Endodermal cell (in vitro differentiated cells): ENCODE measurements at regions not wholly inside any gene's neighbourhood (a gene's known extent, or its start where the extent isn't known, plus 50 kb on each side); places are given as distances from the start of the nearest gene placed in this dataset.
"Not testable (repeated sequence)": the region's sequence is repeated elsewhere in the genome, so short reads cannot be mapped to it uniquely, and the experiment has no call there.

Source experiments
- DNase-seq: peaks from one replicate; pipeline ENCODE4 v3.0.0-alpha.2; 2017
- H3K27ac ChIP-seq: 2 replicates; pipeline ENCODE4 v1.5.1; 2013; ENCODE audit warnings: mild to moderate bottlenecking, low read depth, low read length, moderate library complexity
- H3K27me3 ChIP-seq: 2 replicates; pipeline ENCODE4 v1.6.1; 2013; ENCODE audit warnings: mild to moderate bottlenecking, low read length, moderate library complexity; ENCODE audit not compliant: insufficient read depth, control insufficient read depth, poor library complexity, severe bottlenecking
- H3K36me3 ChIP-seq: 2 replicates; pipeline ENCODE4 v1.7.0; 2013; ENCODE audit warnings: mild to moderate bottlenecking, low read length, moderate library complexity; ENCODE audit not compliant: control insufficient read depth, insufficient read depth
- H3K4me1 ChIP-seq: one replicate; pipeline ENCODE4 v1.7.0; 2013; ENCODE audit warnings: low read length; ENCODE audit not compliant: control insufficient read depth, insufficient read depth
- H3K4me3 ChIP-seq: 2 replicates; pipeline ENCODE4 v1.5.1; 2013; ENCODE audit warnings: mild to moderate bottlenecking, low read length, moderate library complexity
- H3K9ac ChIP-seq: 2 replicates; pipeline ENCODE4 v1.6.1; 2013; ENCODE audit warnings: mild to moderate bottlenecking, low read length, moderate library complexity; ENCODE audit not compliant: poor library complexity, severe bottlenecking; ENCODE audit errors: extremely low read depth
- H3K9me3 ChIP-seq: 2 replicates; pipeline ENCODE4 v1.6.1; 2013; ENCODE audit warnings: mild to moderate bottlenecking, low read length, moderate library complexity; ENCODE audit not compliant: control insufficient read depth
- H3K27ac Mint-ChIP-seq: 2 replicates; pipeline ENCODE4 v1.8.0; 2020; ENCODE audit warnings: mixed read lengths
- H3K27me3 Mint-ChIP-seq: 2 replicates; pipeline ENCODE4 v1.8.0; 2021; ENCODE audit warnings: mild to moderate bottlenecking, mixed read lengths; ENCODE audit not compliant: insufficient read depth
- H3K36me3 Mint-ChIP-seq: 2 replicates; pipeline ENCODE4 v1.8.0; 2020; ENCODE audit warnings: low read depth, mixed read lengths
- H3K4me1 Mint-ChIP-seq: 2 replicates; pipeline ENCODE4 v1.8.0; 2020; ENCODE audit warnings: mixed read lengths
- H3K4me3 Mint-ChIP-seq: 2 replicates; pipeline ENCODE4 v1.8.0; 2020; ENCODE audit warnings: mild to moderate bottlenecking, moderate library complexity, mixed read lengths
- H3K9me3 Mint-ChIP-seq: 2 replicates; pipeline ENCODE4 v1.8.0; 2020; ENCODE audit warnings: mild to moderate bottlenecking, mixed read lengths
- CTCF ChIP-seq: fragments of 200-600 bp; sonication (generic); conservative IDR thresholded peaks from 2 replicates; pipeline ENCODE4 v1.5.0; 2021; ENCODE audit warnings: antibody characterized with exemption, mild to moderate bottlenecking
- WGBS, 2 experiments: methylation state at CpG; one replicate each; pipeline versions ENCODE4 v1.1.5 to v1.1.7; 2013; ENCODE audit warnings: missing lambda C conversion rate in 2 of 2, mixed read lengths in 1 of 2; ENCODE audit not compliant: insufficient coverage in 1 of 2, insufficient read length in 1 of 2; 5-methylcytosine and 5-hydroxymethylcytosine counted together

GRCh38 chr22:23450434-23450795, 129.7 kb downstream of the IGLL1 start:
- H3K27ac Mint-ChIP-seq, result no peak overlapping the region
- peaks cover 2% of the 10 kb centered on the region for H3K4me1 Mint-ChIP-seq

DNA sequence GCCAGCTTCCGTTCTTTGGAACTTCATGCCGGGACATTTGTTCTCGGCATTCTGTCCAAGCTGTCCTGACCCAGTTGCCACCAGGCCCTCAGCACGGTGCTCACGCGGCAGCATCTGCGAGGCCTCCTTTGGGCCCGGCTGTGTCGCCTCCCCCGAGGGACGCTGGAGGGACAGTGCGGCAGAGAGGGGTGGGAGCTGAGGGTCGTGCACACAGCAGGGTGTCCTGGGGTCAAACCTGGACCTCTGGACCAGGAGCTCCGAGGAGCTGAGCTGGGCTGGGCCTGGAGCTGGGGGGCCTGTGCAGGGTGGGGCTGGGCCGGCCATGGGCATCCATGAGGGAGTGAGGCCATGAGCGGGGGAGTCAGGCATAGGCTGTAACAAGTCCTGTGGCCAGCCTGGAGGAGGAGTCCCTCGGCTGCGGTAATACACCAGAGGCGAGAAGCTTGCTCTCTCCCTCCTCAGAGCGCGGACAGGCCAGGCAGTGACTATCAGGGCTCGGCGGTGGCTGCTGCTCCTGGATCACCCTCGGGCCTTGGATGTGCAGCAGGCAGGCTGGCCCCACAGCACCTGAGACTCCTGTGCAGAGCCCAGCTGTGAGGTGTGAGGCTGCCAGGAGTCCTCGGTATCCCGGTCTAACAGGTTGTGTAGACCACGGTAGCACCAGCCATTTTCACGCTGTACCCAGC, 130.2 kb downstream of the IGLL1 start:
- not testable (repeated sequence) for H3K9me3 ChIP-seq, DNase-seq, H3K4me1 ChIP-seq, H3K27ac ChIP-seq, H3K4me1 Mint-ChIP-seq, H3K27me3 Mint-ChIP-seq, H3K27ac Mint-ChIP-seq, H3K36me3 Mint-ChIP-seq, H3K27me3 ChIP-seq, H3K4me3 Mint-ChIP-seq, H3K4me3 ChIP-seq, H3K36me3 ChIP-seq, H3K9ac ChIP-seq
- WGBS, 2 experiments, result 91 to 94% methylated on average over 11 to 28 of the region's 28 CpGs
- H3K9me3 Mint-ChIP-seq, result peaks cover 16% of the 10 kb centered on the region

More at GRCh38 chr22:23450434-23450795, 129.7 kb downstream of the IGLL1 start:
- H3K27ac ChIP-seq, result no peak overlapping the region
- H3K4me3 Mint-ChIP-seq, result no peak overlapping the region
- H3K27me3 Mint-ChIP-seq, result peaks cover 7% of the 10 kb centered on the region
- H3K4me3 ChIP-seq, result no peak overlapping the region
- no peaks in the 10 kb centered on the region for H3K4me1 ChIP-seq
- WGBS, 2 experiments, result 93 to 99% methylated on average over 13 to 14 of the region's 14 CpGs
- H3K9me3 Mint-ChIP-seq, result peaks cover 12% of the 10 kb centered on the region
- no peak overlapping the region for H3K9ac ChIP-seq
- H3K9me3 ChIP-seq, result no peaks in the 10 kb centered on the region
- no peak for DNase-seq
- H3K36me3 Mint-ChIP-seq, result peaks cover 7% of the 10 kb centered on the region
- no peak for TF ChIP-seq CTCF
- H3K27me3 ChIP-seq, result no peaks in the 10 kb centered on the region
- no peaks in the 10 kb centered on the region for H3K36me3 ChIP-seq

DNA sequence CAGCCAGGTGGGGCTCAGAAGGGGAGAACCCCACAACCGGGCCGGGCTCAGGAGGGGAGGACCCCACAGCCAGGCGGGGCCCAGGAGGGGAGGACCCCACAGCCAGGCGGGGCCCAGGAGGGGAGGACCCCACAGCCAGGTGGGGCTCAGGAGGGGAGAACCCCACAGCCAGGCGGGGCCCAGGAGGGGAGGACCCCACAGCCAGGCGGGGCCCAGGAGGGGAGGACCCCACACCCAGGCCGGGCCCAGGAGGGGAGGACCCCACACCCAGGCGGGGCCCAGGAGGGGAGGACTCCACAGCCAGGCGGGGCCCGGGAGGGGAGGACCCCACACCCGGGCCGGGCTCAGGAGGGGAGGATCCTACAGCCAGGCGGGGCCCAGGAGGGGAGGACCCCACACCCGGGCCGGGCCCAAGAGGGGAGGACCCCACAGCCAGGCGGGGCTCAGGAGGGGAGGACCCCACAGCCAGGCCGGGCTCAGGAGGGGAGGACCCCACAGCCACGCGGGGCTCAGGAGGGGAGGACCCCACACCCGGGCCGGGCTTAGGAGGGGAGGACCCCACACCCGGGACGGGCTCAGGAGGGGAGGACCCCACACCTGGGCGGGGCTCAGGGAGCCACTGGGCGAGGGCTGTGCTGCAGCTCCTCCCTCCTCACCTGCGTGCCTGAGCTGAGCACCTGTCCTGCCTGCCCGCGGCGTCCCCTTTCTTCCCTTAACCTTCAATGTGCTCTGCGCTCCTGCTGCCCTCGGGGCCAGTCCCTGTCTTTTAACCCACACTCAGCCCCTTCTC, 131.4 kb downstream of the IGLL1 start:
- not testable (repeated sequence) for H3K4me3 ChIP-seq, H3K9me3 ChIP-seq, DNase-seq, H3K27me3 Mint-ChIP-seq, H3K9ac ChIP-seq, H3K27ac Mint-ChIP-seq, H3K4me3 Mint-ChIP-seq, H3K36me3 Mint-ChIP-seq, H3K4me1 ChIP-seq, H3K36me3 ChIP-seq, H3K4me1 Mint-ChIP-seq, H3K27ac ChIP-seq, H3K27me3 ChIP-seq
- WGBS, 2 experiments, result 87 to 90% methylated on average over 8 to 27 of the region's 31 CpGs
- peaks cover 20% of the 10 kb centered on the region for H3K9me3 Mint-ChIP-seq

- peaks cover 21% of the 10 kb centered on the region for H3K9me3 Mint-ChIP-seq
- no peak for TF ChIP-seq CTCF
- H3K27me3 Mint-ChIP-seq, result peaks cover 14% of the 10 kb centered on the region
- no peak for DNase-seq
- Histone ChIP-seq H3K9ac (no peak overlapping the region), H3K27ac (no peak overlapping the region), H3K4me1 (no peaks in the 10 kb centered on the region), H3K27me3 (no peaks in the 10 kb centered on the region), H3K4me3 (no peak overlapping the region), H3K9me3 (no peaks in the 10 kb centered on the region), H3K36me3 (no peaks in the 10 kb centered on the region)
- WGBS, 2 experiments, result 95 to 100% methylated on average over 24 to 30 of the region's 30 CpGs
- no peak overlapping the region for H3K4me3 Mint-ChIP-seq
- no peaks in the 10 kb centered on the region for H3K4me1 Mint-ChIP-seq
- H3K36me3 Mint-ChIP-seq, result peaks cover 9% of the 10 kb centered on the region
- H3K27ac Mint-ChIP-seq, result no peak overlapping the region
Measured at GRCh38 chr22:23446796-23447350, 133.2 kb downstream of the IGLL1 start.

GRCh38 chr22:23446194-23446593, 133.9 kb downstream of the IGLL1 start:
- H3K27ac Mint-ChIP-seq, H3K4me1 Mint-ChIP-seq, H3K4me1 ChIP-seq, H3K4me3 ChIP-seq, H3K36me3 ChIP-seq, H3K9me3 ChIP-seq, H3K27ac ChIP-seq, H3K9ac ChIP-seq, H3K36me3 Mint-ChIP-seq, H3K27me3 ChIP-seq, H3K4me3 Mint-ChIP-seq, DNase-seq: not testable (repeated sequence)
- peaks cover 18% of the 10 kb centered on the region for H3K27me3 Mint-ChIP-seq
- H3K9me3 Mint-ChIP-seq, result peaks cover 24% of the 10 kb centered on the region
